ENCODE measurements at regions not wholly inside any gene's neighbourhood (a gene's known extent, or its start where the extent isn't known, plus 50 kb on each side); places are given as distances from the start of the nearest gene placed in this dataset.

DNA sequence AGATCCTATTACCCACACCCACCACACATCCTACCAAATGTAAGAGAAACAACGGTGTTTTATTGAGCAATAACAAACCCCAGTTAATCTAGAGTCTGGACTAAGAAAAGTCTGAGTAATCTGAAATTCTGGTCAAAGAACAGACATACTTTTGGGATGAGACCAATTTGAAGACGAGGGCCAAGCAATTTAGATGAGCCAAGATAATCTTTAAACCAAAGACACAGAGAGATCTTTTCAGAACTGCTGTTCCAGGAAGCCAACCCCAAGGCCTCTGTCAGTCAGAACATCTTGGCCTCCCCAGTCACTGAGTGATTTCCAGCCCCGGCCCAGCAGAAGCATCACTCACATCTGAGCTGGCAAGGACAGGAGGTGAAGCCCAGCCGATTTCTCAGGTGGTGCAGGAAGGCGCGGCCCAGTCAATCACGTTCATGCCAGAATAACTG lies 118.5 kb upstream of the SYNDIG1 start:
- no peaks in the 10 kb centered on the region for H3K27me3 Mint-ChIP-seq (ENCODE audit: unreplicated experiment)
- no peaks in the 10 kb centered on the region for H3K36me3 Mint-ChIP-seq (ENCODE audit: unreplicated experiment)
- no peak overlapping the region for H3K4me3 Mint-ChIP-seq (ENCODE audit: unreplicated experiment)
- TF ChIP-seq, protein P1, sequence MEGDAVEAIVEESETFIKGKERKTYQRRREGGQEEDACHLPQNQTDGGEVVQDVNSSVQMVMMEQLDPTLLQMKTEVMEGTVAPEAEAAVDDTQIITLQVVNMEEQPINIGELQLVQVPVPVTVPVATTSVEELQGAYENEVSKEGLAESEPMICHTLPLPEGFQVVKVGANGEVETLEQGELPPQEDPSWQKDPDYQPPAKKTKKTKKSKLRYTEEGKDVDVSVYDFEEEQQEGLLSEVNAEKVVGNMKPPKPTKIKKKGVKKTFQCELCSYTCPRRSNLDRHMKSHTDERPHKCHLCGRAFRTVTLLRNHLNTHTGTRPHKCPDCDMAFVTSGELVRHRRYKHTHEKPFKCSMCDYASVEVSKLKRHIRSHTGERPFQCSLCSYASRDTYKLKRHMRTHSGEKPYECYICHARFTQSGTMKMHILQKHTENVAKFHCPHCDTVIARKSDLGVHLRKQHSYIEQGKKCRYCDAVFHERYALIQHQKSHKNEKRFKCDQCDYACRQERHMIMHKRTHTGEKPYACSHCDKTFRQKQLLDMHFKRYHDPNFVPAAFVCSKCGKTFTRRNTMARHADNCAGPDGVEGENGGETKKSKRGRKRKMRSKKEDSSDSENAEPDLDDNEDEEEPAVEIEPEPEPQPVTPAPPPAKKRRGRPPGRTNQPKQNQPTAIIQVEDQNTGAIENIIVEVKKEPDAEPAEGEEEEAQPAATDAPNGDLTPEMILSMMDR (IDR thresholded peaks at IDR 0.05; ENCODE audit: partially characterized antibody, unreplicated experiment) = no peak
- no peaks in the 10 kb centered on the region for H3K4me1 Mint-ChIP-seq (ENCODE audit: low read depth, unreplicated experiment)
- no peaks in the 10 kb centered on the region for H3K9me3 Mint-ChIP-seq (ENCODE audit: unreplicated experiment)
- DNase-seq = no peak
- no peak overlapping the region for H3K27ac Mint-ChIP-seq (ENCODE audit: unreplicated experiment)

DNA sequence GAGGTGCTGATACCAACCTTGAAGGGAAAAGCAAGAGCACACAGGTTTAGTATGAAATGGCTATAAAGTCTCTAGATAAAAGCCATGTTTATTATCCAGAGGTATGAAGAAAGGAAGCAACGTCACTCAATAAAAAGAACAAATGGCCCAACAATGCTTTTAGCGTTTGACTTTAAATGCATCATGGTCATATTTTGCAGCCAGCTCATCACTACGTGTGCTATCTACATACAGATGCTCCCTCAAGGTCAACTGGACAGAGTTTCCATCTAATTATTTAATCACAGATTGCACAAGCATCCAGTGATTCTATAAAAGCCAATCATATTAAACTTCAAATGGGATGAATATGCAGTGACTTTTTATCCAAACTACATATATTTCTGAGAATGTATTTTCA lies 127.6 kb upstream of the SYNDIG1 start:
- TF ChIP-seq, protein P1 (IDR thresholded peaks at IDR 0.05; ENCODE audit: partially characterized antibody, unreplicated experiment) = no peak
- DNase-seq = no peak
- Mint-ChIP-seq H3K9me3 (ENCODE audit: unreplicated experiment) (peaks cover 3% of the 10 kb centered on the region), H3K36me3 (ENCODE audit: unreplicated experiment) (no peaks in the 10 kb centered on the region), H3K27ac (ENCODE audit: unreplicated experiment) (no peak overlapping the region), H3K4me1 (ENCODE audit: low read depth, unreplicated experiment) (no peaks in the 10 kb centered on the region), H3K4me3 (ENCODE audit: unreplicated experiment) (no peak overlapping the region), H3K27me3 (ENCODE audit: unreplicated experiment) (no peaks in the 10 kb centered on the region)

DNA sequence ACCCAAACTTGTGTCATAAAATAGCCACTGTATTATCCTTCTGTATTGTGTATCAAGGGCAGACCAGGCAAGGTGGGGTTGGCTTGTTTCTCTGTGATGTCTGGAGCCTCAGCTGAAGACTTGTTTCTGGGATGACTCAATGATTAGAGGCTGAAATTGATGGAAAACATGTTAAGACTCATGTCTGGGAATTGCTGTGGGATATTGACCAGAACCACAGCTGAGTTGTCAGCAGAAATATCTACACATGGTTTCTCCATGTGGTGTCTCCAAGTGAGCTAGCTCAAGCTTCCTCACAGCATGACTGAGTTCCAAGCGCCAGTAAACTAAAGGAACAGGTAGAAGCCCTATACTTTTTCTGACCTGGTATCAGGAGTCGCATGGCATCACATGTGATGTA lies 128.5 kb upstream of the SYNDIG1 start:
- Mint-ChIP-seq H3K4me1 (ENCODE audit: low read depth, unreplicated experiment) (no peaks in the 10 kb centered on the region), H3K9me3 (ENCODE audit: unreplicated experiment) (peaks cover 3% of the 10 kb centered on the region), H3K27ac (ENCODE audit: unreplicated experiment) (no peak overlapping the region), H3K4me3 (ENCODE audit: unreplicated experiment) (no peak overlapping the region), H3K27me3 (ENCODE audit: unreplicated experiment) (no peaks in the 10 kb centered on the region), H3K36me3 (ENCODE audit: unreplicated experiment) (no peaks in the 10 kb centered on the region)
- TF ChIP-seq, protein P1 (IDR thresholded peaks at IDR 0.05; ENCODE audit: partially characterized antibody, unreplicated experiment) = no peak
- DNase-seq = no peak

DNA sequence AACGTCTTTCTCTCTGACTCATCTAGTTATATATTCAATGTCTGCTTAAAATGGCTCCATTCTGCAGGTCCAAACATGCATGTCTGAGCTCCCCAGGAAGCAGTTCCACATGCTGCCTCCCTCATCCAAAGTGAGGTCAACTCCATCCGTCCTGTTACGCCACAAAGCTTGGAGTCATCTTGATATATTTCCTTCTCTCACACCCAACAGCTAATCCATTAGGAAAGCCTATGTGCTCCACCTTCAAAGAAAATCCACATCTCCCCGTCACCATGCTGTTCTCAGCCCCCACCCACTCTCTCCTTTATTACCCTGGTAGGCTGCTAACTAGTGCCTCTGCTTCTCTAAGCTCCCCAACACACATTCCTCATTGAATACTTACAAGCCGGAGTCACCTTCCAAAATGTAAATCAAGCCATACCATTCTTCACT lies 130.2 kb upstream of the SYNDIG1 start:
- Mint-ChIP-seq H3K9me3 (ENCODE audit: unreplicated experiment) (peaks cover 5% of the 10 kb centered on the region), H3K27ac (ENCODE audit: unreplicated experiment) (no peak overlapping the region), H3K27me3 (ENCODE audit: unreplicated experiment) (peaks cover 3% of the 10 kb centered on the region), H3K4me1 (ENCODE audit: low read depth, unreplicated experiment) (no peaks in the 10 kb centered on the region), H3K4me3 (ENCODE audit: unreplicated experiment) (no peak overlapping the region), H3K36me3 (ENCODE audit: unreplicated experiment) (no peaks in the 10 kb centered on the region)
- no peak for DNase-seq
- TF ChIP-seq, protein P1 (IDR thresholded peaks at IDR 0.05; ENCODE audit: partially characterized antibody, unreplicated experiment) = no peak

DNA sequence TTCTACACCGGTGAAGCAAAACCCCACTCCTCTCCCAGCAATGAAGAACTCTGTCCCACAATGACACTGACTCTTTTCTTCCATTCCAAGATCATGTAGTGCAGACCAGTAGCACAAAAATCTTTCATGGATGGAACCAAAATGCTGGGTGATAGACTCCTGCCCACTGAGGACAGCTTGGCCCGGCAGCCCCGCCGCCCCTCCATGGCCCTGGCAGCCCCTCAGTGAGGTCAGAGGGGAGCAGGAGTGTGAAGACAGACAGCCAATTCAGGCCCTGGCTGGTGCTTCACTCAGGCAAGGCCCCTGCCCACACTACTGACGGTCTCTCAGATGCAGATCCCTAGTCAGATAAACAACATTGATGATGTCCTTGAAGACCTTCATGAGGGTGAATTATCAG lies 131.9 kb upstream of the SYNDIG1 start:
- Mint-ChIP-seq H3K4me1 (ENCODE audit: low read depth, unreplicated experiment) (no peaks in the 10 kb centered on the region), H3K36me3 (ENCODE audit: unreplicated experiment) (no peaks in the 10 kb centered on the region), H3K27ac (ENCODE audit: unreplicated experiment) (no peak overlapping the region), H3K9me3 (ENCODE audit: unreplicated experiment) (peaks cover 5% of the 10 kb centered on the region), H3K27me3 (ENCODE audit: unreplicated experiment) (peaks cover 3% of the 10 kb centered on the region), H3K4me3 (ENCODE audit: unreplicated experiment) (no peak overlapping the region)
- DNase-seq = no peak
- TF ChIP-seq, protein P1 (IDR thresholded peaks at IDR 0.05; ENCODE audit: partially characterized antibody, unreplicated experiment) = no peak
